ENCODE measurements at regions not wholly inside any gene's neighbourhood (a gene's known extent, or its start where the extent isn't known, plus 50 kb on each side); places are given as distances from the start of the nearest gene placed in this dataset.

DNA sequence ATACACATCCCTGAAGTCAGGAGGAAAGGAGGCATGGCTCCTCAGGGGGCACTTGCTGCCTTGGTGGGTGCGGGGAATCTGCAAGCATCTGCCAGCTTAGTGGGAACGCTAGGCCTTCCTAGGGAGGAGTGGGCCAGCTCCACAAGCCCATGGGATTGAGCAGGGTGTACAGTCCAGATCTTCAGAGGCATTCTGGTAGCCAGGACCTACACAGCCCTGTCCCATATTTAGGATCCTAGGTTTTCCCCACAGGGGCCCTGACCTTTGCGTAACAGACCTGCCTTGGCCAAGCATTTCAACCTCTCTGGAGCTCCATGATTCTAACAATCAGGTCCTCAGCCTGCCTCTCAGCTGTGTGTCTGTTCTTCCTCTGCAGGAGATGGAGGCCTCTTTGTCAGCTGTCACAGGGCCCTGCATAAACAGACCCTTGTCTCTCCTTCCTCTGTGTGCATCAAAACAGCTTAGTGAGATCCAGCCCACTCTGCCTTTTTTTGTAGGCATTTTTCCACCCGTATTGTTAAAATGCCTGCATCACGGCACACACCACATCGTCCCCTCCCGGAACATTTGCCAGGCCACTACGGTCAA lies 140.2 kb upstream of the NDUFV2 start:
- TF ChIP-seq FOXK2 (IDR thresholded peaks at IDR 0.05) (no peak), FOXM1 (IDR thresholded peaks at IDR 0.05; ENCODE audit: borderline replicate concordance) (no peak), ZNF384 (IDR thresholded peaks at IDR 0.05) (no peak)
